H1 (cell line): ENCODE measurements at regions not wholly inside any gene's neighbourhood (a gene's known extent, or its start where the extent isn't known, plus 50 kb on each side); places are given as distances from the start of the nearest gene placed in this dataset.

Experiments used
- CTCF ChIA-PET: fragments of 300-600 bp; sonication (Branson Sonifier 250); formaldehyde crosslinking; loops from one replicate; lab custom pipeline; 2021; ENCODE audit not compliant: partially characterized antibody; lab: Charles Lee
- POLR2A ChIA-PET: fragments of 300-600 bp; sonication (Branson Sonifier 250); formaldehyde crosslinking; loops from one replicate; lab custom pipeline; 2021; ENCODE audit warnings: inconsistent platforms; ENCODE audit not compliant: partially characterized antibody; lab: Charles Lee
- DNase-seq, 2 experiments: peaks; one replicate each; pipeline versions ENCODE4 v3.0.0 to v3.0.0-alpha.2; 2010 to 2022; ENCODE audit warnings: low spot score in 2 of 2, low read depth in 1 of 2, mixed read lengths in 1 of 2
- FAIRE-seq: peaks from 2 replicates; lab custom pipeline; 2011; peaks lifted over from hg19 to GRCh38; lab: Jason Lieb, UNC
- H2AFZ ChIP-seq: 2 replicates; pipeline ENCODE4 v1.8.1; 2012; ENCODE audit warnings: low read length, inconsistent platforms
- H2AK5ac ChIP-seq: 2 replicates; pipeline ENCODE4 v1.6.1; 2013; ENCODE audit warnings: low read depth, low read length
- H2BK120ac ChIP-seq: replicated peaks from 2 replicates; pipeline ENCODE3; 2013; ENCODE audit warnings: low read depth, low read length, inconsistent platforms
- H2BK12ac ChIP-seq: 2 replicates; pipeline ENCODE4 v1.6.1; 2013; ENCODE audit warnings: low read depth, low read length
- H2BK15ac ChIP-seq: 2 replicates; pipeline ENCODE4 v1.6.1; 2013; ENCODE audit warnings: low read length
- H2BK20ac ChIP-seq: 2 replicates; pipeline ENCODE4 v1.6.1; 2013; ENCODE audit warnings: low read length
- H2BK5ac ChIP-seq: 2 replicates; pipeline ENCODE4 v1.6.1; 2013; ENCODE audit warnings: low read depth, low read length
- H3K14ac ChIP-seq: 2 replicates; pipeline ENCODE4 v1.6.1; 2013; ENCODE audit warnings: inconsistent platforms; ENCODE audit not compliant: insufficient read length
- H3K18ac ChIP-seq: 2 replicates; pipeline ENCODE4 v1.6.1; 2013; ENCODE audit warnings: low read length; ENCODE audit errors: extremely low read depth
- H3K23ac ChIP-seq: 2 replicates; pipeline ENCODE4 v1.6.1; 2013; ENCODE audit warnings: inconsistent platforms; ENCODE audit not compliant: insufficient read length
- H3K23me2 ChIP-seq: 2 replicates; pipeline ENCODE4 v1.6.1; 2013; ENCODE audit warnings: low read depth, low read length
- H3K27ac ChIP-seq: 2 replicates; pipeline ENCODE4 v1.6.1; 2011; ENCODE audit warnings: low read depth, low read length, inconsistent platforms
- H3K27me3 ChIP-seq, 4 experiments: replicated peaks in 1 of 4; 1 replicate in 1 of 4; 2 replicates in 3 of 4; pipeline versions ENCODE4 v1.6.1 to v1.8.1; 2011 to 2013; ENCODE audit warnings: low read length in 3 of 4, mild to moderate bottlenecking in 3 of 4, inconsistent platforms in 2 of 4, mixed read lengths in 2 of 4, moderate library complexity in 1 of 4; ENCODE audit not compliant: control insufficient read depth in 3 of 4, insufficient read depth in 3 of 4; ENCODE audit errors: extremely low read depth in 1 of 4
- H3K36me3 ChIP-seq, 4 experiments: 2 replicates each; pipeline versions ENCODE4 v1.6.1 to v1.8.1; 2011 to 2013; ENCODE audit warnings: mild to moderate bottlenecking in 4 of 4, low read length in 3 of 4, moderate library complexity in 2 of 4, control low read depth in 1 of 4, inconsistent platforms in 1 of 4; ENCODE audit not compliant: insufficient read depth in 4 of 4, control insufficient read depth in 2 of 4
- H3K4ac ChIP-seq: replicated peaks from 2 replicates; pipeline ENCODE3; 2013; ENCODE audit warnings: low read length, low read depth, mixed read lengths, inconsistent platforms; ENCODE audit not compliant: insufficient read length
- H3K4me1 ChIP-seq, 4 experiments: replicated peaks in 1 of 4; 1 replicate in 1 of 4; 2 replicates in 3 of 4; pipeline versions ENCODE4 v1.6.1 to v1.8.1; 2011 to 2013; ENCODE audit warnings: low read length in 3 of 4, inconsistent platforms in 2 of 4, mixed read lengths in 1 of 4; ENCODE audit not compliant: insufficient read depth in 4 of 4, control insufficient read depth in 3 of 4
- H3K4me2 ChIP-seq, 2 experiments: 2 replicates each; pipeline versions ENCODE4 v1.6.1 to v1.8.1; 2011 to 2013; ENCODE audit warnings: low read depth in 2 of 2, low read length in 2 of 2, control low read depth in 1 of 2, inconsistent platforms in 1 of 2, mild to moderate bottlenecking in 1 of 2; ENCODE audit not compliant: insufficient read depth in 1 of 2
- H3K4me3 ChIP-seq, 4 experiments: fragments of 200-600, 300-600 bp in 1 of 4; sonication (generic), shearing (Covaris generic), sonication (Bioruptor Twin) in 1 of 4; 2 replicates each; pipeline versions ENCODE4 v1.5.1 to v1.8.1; 2011 to 2016; ENCODE audit warnings: low read length in 4 of 4, low read depth in 3 of 4, control low read depth in 2 of 4, inconsistent platforms in 2 of 4, mild to moderate bottlenecking in 2 of 4, mixed read lengths in 1 of 4, moderate library complexity in 1 of 4; ENCODE audit not compliant: insufficient read depth in 2 of 4; ENCODE audit errors: extremely low read depth in 1 of 4
- H3K56ac ChIP-seq: replicated peaks from 2 replicates; pipeline ENCODE3; 2013; ENCODE audit warnings: low read depth, mild to moderate bottlenecking, mixed read lengths, low read length, inconsistent platforms; ENCODE audit not compliant: insufficient read length
- H3K79me1 ChIP-seq: 2 replicates; pipeline ENCODE4 v1.6.1; 2013; ENCODE audit warnings: low read depth, low read length, control low read depth
- H3K79me2 ChIP-seq, 2 experiments: 2 replicates each; pipeline versions ENCODE4 v1.6.1 to v1.8.1; 2012 to 2013; ENCODE audit warnings: low read length in 2 of 2, mild to moderate bottlenecking in 2 of 2, inconsistent platforms in 1 of 2; ENCODE audit not compliant: insufficient read depth in 2 of 2, control insufficient read depth in 1 of 2
- H3K9ac ChIP-seq, 4 experiments: replicated peaks in 1 of 4; 1 replicate in 1 of 4; 2 replicates in 3 of 4; pipeline versions ENCODE4 v1.6.1 to v1.8.1; 2011 to 2013; ENCODE audit warnings: low read depth in 3 of 4, low read length in 3 of 4, control low read depth in 2 of 4, mild to moderate bottlenecking in 2 of 4, moderate library complexity in 2 of 4, inconsistent platforms in 1 of 4; ENCODE audit errors: extremely low read depth in 1 of 4
- H3K9me3 ChIP-seq, 2 experiments: 2 replicates each; pipeline versions ENCODE4 v1.6.1 to v1.8.1; 2012 to 2013; ENCODE audit warnings: mild to moderate bottlenecking in 2 of 2, moderate library complexity in 2 of 2, control low read depth in 1 of 2, inconsistent platforms in 1 of 2, low read depth in 1 of 2, low read length in 1 of 2, mixed read lengths in 1 of 2; ENCODE audit not compliant: insufficient read depth in 2 of 2
- H4K20me1 ChIP-seq, 2 experiments: replicated peaks in 1 of 2; 2 replicates each; pipeline versions ENCODE3 to v1.8.1; 2011 to 2013; ENCODE audit warnings: inconsistent platforms in 2 of 2, low read length in 2 of 2, mild to moderate bottlenecking in 1 of 2; ENCODE audit not compliant: insufficient read depth in 2 of 2, control insufficient read depth in 1 of 2
- H4K5ac ChIP-seq: 2 replicates; pipeline ENCODE4 v1.6.1; 2013; ENCODE audit warnings: low read length, low read depth, mixed read lengths, inconsistent platforms; ENCODE audit not compliant: insufficient read length
- H4K8ac ChIP-seq: 2 replicates; pipeline ENCODE4 v1.8.0; 2013; ENCODE audit warnings: mild to moderate bottlenecking, moderate library complexity, low read length, inconsistent platforms; ENCODE audit not compliant: insufficient read depth; ENCODE audit errors: extremely low read depth
- H4K91ac ChIP-seq: replicated peaks from 2 replicates; pipeline ENCODE3; 2013; ENCODE audit warnings: low read length, mixed read lengths, inconsistent platforms; ENCODE audit not compliant: insufficient read length
- BRCA1 ChIP-seq: IDR thresholded peaks from 2 replicates; pipeline ENCODE4 v1.6.1; 2012; ENCODE audit warnings: low read depth, low read length, improper control_type of control experiment
- CREB1 ChIP-seq: IDR thresholded peaks from 2 replicates; pipeline ENCODE4 v1.6.1; 2012; ENCODE audit warnings: inconsistent platforms
- FOSL1 ChIP-seq: IDR thresholded peaks from 2 replicates; pipeline ENCODE4 v1.6.1; 2011; ENCODE audit warnings: mild to moderate bottlenecking, low read depth, low read length, moderate library complexity; ENCODE audit not compliant: insufficient read depth
- GABPA ChIP-seq: IDR thresholded peaks from 2 replicates; pipeline ENCODE4 v1.6.1; 2011; ENCODE audit warnings: mild to moderate bottlenecking, low read length, moderate library complexity, borderline replicate concordance; ENCODE audit not compliant: insufficient read depth
- KDM4A ChIP-seq: IDR thresholded peaks from one replicate; pipeline ENCODE4 v1.7.1; 2012; ENCODE audit warnings: low read depth, mild to moderate bottlenecking, moderate library complexity, low read length, inconsistent platforms; ENCODE audit not compliant: severe bottlenecking
- KDM5A ChIP-seq: fragments of 200-600 bp; IDR thresholded peaks from 2 replicates; pipeline ENCODE4 v1.7.1; 2012; ENCODE audit warnings: mild to moderate bottlenecking, low read length, inconsistent platforms, mixed read lengths
- MAFK ChIP-seq: IDR thresholded peaks from 2 replicates; pipeline ENCODE4 v1.6.1; 2012; ENCODE audit warnings: low read depth, mild to moderate bottlenecking, improper control_type of control experiment, low read length
- POLR2A ChIP-seq, 2 experiments: IDR thresholded peaks; 1 replicate in 1 of 2; 2 replicates in 1 of 2; pipeline ENCODE4 v1.6.1; 2011; ENCODE audit warnings: low read depth in 2 of 2, low read length in 2 of 2, mild to moderate bottlenecking in 2 of 2; ENCODE audit errors: control extremely low read depth in 1 of 2
- POU5F1 ChIP-seq: IDR thresholded peaks from 2 replicates; pipeline ENCODE4 v1.6.1; 2011; ENCODE audit warnings: low read depth, mild to moderate bottlenecking, low read length, moderate library complexity
- WGBS, 2 experiments: shearing (Covaris generic) in 1 of 2; methylation state at CpG; one replicate each; pipeline versions ENCODE4 v1.1.6 to v1.1.7; 2013 to 2015; ENCODE audit warnings: low lambda C conversion rate in 2 of 2, mixed read lengths in 2 of 2, inconsistent platforms in 1 of 2, low coverage in 1 of 2, missing lambda C conversion rate in 1 of 2; ENCODE audit not compliant: insufficient replicate concordance in 2 of 2, insufficient coverage in 1 of 2, insufficient read length in 1 of 2; ENCODE audit errors: extremely low coverage in 1 of 2, missing lambda C conversion rate in 1 of 2; 5-methylcytosine and 5-hydroxymethylcytosine counted together
- TF ChIP-seq, protein P1 (sequence below): IDR thresholded peaks from 2 replicates; pipeline ENCODE4 v1.6.1; 2012; ENCODE audit warnings: low read length, inconsistent platforms
- TF ChIP-seq, protein P2 (sequence below), 3 experiments: IDR thresholded peaks; 1 replicate in 2 of 3; 2 replicates in 1 of 3; pipeline versions ENCODE4 v1.5.1 to v1.6.1; 2011; ENCODE audit warnings: low read length in 3 of 3, mild to moderate bottlenecking in 3 of 3, inconsistent platforms in 2 of 3, low read depth in 1 of 3, moderate library complexity in 1 of 3; ENCODE audit not compliant: insufficient read depth in 1 of 3; ENCODE audit errors: control extremely low read depth in 1 of 3

DNA sequence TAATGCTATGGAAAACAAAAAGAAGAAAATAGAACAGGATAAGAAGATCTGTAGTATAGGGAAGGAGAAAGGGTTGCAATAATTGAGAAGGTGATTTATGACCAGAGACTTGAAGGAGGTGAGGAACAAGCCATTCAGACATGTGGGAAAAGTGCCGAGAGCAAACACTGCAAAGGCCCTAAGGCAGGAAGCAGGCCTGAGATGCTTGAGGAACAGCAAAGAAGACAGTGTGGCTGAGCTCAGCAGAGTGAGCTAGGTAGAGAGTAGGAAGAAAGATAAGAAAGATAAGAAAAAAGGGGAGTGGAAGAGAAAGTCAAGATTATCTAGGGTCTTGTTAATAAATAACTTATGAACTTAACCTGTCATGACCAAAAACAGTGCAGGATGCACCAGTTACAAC is 671.8 kb downstream of the RPS29 start:
- H3K36me3 ChIP-seq, result no peaks in the 10 kb centered on the region
- H4K20me1 ChIP-seq, result no peaks in the 10 kb centered on the region
- no peak overlapping the region for H3K56ac ChIP-seq
- H3K4me2 ChIP-seq, result no peak overlapping the region
- H3K79me1 ChIP-seq, result no peaks in the 10 kb centered on the region
- no peaks in the 10 kb centered on the region for H3K79me2 ChIP-seq
- DNase-seq (no peak), FAIRE-seq (no peak)
- H4K91ac ChIP-seq, result no peak overlapping the region
- H3K4me1 ChIP-seq, result no peaks in the 10 kb centered on the region
- no peaks in the 10 kb centered on the region for H3K9me3 ChIP-seq
- 100% methylated on average over 1 of the region's 1 CpG; no CpG with 5 or more reads in 1 of the 2 experiments for WGBS, 2 experiments
- H2BK20ac ChIP-seq, result no peak overlapping the region
- H2BK5ac ChIP-seq, result no peak overlapping the region
- H3K14ac ChIP-seq, result no peak overlapping the region
- no peak overlapping the region for H2AFZ ChIP-seq
- H4K5ac ChIP-seq, result no peak overlapping the region
- ChIA-PET POLR2A (no interaction called here), CTCF (no interaction called here)
- no peak overlapping the region for H3K4ac ChIP-seq
- H2AK5ac ChIP-seq, result no peak overlapping the region
- H3K23ac ChIP-seq, result no peak overlapping the region
- H2BK12ac ChIP-seq, result no peak overlapping the region
- H4K8ac ChIP-seq, result no peak overlapping the region
- H3K27ac ChIP-seq, result no peak overlapping the region
- no peak overlapping the region for H2BK120ac ChIP-seq
- H3K9ac ChIP-seq, result no peak overlapping the region
- H3K23me2 ChIP-seq, result no peaks in the 10 kb centered on the region
- H3K27me3 ChIP-seq, result no peaks in the 10 kb centered on the region
- no peak overlapping the region for H3K18ac ChIP-seq
- no peak overlapping the region for H2BK15ac ChIP-seq
- H3K4me3 ChIP-seq, result no peak overlapping the region
- no peak for TF ChIP-seq FOSL1
- no peak for TF ChIP-seq KDM5A
- no peak for TF ChIP-seq MAFK
- TF ChIP-seq POU5F1, result no peak
- TF ChIP-seq POLR2A (IDR thresholded peaks at IDR 0.05; ENCODE audit: control extremely low read depth in 1 of 2, low read depth in 2 of 2, low read length in 2 of 2), result no peak
- TF ChIP-seq, protein P1, sequence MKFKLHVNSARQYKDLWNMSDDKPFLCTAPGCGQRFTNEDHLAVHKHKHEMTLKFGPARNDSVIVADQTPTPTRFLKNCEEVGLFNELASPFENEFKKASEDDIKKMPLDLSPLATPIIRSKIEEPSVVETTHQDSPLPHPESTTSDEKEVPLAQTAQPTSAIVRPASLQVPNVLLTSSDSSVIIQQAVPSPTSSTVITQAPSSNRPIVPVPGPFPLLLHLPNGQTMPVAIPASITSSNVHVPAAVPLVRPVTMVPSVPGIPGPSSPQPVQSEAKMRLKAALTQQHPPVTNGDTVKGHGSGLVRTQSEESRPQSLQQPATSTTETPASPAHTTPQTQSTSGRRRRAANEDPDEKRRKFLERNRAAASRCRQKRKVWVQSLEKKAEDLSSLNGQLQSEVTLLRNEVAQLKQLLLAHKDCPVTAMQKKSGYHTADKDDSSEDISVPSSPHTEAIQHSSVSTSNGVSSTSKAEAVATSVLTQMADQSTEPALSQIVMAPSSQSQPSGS, result no peak
- no peak for TF ChIP-seq CREB1
- TF ChIP-seq, protein P2, sequence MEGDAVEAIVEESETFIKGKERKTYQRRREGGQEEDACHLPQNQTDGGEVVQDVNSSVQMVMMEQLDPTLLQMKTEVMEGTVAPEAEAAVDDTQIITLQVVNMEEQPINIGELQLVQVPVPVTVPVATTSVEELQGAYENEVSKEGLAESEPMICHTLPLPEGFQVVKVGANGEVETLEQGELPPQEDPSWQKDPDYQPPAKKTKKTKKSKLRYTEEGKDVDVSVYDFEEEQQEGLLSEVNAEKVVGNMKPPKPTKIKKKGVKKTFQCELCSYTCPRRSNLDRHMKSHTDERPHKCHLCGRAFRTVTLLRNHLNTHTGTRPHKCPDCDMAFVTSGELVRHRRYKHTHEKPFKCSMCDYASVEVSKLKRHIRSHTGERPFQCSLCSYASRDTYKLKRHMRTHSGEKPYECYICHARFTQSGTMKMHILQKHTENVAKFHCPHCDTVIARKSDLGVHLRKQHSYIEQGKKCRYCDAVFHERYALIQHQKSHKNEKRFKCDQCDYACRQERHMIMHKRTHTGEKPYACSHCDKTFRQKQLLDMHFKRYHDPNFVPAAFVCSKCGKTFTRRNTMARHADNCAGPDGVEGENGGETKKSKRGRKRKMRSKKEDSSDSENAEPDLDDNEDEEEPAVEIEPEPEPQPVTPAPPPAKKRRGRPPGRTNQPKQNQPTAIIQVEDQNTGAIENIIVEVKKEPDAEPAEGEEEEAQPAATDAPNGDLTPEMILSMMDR (IDR thresholded peaks at IDR 0.05; ENCODE audit: control extremely low read depth in 1 of 3, insufficient read depth in 1 of 3, low read depth in 1 of 3, low read length in 3 of 3), result no peak
- no peak for TF ChIP-seq BRCA1
- TF ChIP-seq KDM4A, result no peak
- TF ChIP-seq GABPA, result no peak
